ENCODE measurements at regions not wholly inside any gene's neighbourhood (a gene's known extent, or its start where the extent isn't known, plus 50 kb on each side); places are given as distances from the start of the nearest gene placed in this dataset.

DNA sequence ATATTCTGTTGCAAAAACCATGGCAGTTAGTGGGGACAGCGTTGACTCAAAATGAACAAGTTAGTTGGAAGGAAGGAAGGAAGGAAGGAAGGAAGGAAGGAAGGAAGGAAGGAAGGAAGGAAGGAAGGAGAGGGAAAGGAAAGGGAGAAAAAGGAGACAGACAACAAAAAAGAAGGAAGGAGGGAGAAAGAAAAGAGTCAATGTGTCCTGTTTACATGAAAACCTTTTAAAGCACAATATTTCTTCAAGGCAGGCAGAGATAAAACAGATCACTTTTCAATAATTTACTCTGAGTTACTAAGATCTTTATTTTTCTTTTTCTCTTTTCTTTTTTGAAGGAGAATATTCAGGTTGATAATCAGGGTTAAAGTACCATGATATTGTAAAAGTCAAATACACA is 99.4 kb downstream of the CCER1 start:
- H3K27me3 ChIP-seq: no peaks in the 10 kb centered on the region
- intact Hi-C loops (cut with DNase I; ENCODE audit: low total_unique reads): no loop called here
- no peak overlapping the region for H3K27ac ChIP-seq
- H3K4me3 ChIP-seq: no peak overlapping the region
- no peak for DNase-seq
- 59 to 89% (median 76%) methylated on average over 1 of the region's 1 CpG for WGBS, 5 donors
- no peaks in the 10 kb centered on the region for H3K36me3 ChIP-seq
- TF ChIP-seq POLR2A (IDR thresholded peaks at IDR 0.05): no peak
- TF ChIP-seq, protein P1, sequence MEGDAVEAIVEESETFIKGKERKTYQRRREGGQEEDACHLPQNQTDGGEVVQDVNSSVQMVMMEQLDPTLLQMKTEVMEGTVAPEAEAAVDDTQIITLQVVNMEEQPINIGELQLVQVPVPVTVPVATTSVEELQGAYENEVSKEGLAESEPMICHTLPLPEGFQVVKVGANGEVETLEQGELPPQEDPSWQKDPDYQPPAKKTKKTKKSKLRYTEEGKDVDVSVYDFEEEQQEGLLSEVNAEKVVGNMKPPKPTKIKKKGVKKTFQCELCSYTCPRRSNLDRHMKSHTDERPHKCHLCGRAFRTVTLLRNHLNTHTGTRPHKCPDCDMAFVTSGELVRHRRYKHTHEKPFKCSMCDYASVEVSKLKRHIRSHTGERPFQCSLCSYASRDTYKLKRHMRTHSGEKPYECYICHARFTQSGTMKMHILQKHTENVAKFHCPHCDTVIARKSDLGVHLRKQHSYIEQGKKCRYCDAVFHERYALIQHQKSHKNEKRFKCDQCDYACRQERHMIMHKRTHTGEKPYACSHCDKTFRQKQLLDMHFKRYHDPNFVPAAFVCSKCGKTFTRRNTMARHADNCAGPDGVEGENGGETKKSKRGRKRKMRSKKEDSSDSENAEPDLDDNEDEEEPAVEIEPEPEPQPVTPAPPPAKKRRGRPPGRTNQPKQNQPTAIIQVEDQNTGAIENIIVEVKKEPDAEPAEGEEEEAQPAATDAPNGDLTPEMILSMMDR (IDR thresholded peaks at IDR 0.05): no peak
- TF ChIP-seq POLR2AphosphoS5 (IDR thresholded peaks at IDR 0.05): no peak
- TF ChIP-seq EP300 (IDR thresholded peaks at IDR 0.05): no peak
- H3K9me3 ChIP-seq: no peaks in the 10 kb centered on the region
- H3K4me1 ChIP-seq: peaks cover 0 to 10% (median 2%) of the 10 kb centered on the region in 4 donors

DNA sequence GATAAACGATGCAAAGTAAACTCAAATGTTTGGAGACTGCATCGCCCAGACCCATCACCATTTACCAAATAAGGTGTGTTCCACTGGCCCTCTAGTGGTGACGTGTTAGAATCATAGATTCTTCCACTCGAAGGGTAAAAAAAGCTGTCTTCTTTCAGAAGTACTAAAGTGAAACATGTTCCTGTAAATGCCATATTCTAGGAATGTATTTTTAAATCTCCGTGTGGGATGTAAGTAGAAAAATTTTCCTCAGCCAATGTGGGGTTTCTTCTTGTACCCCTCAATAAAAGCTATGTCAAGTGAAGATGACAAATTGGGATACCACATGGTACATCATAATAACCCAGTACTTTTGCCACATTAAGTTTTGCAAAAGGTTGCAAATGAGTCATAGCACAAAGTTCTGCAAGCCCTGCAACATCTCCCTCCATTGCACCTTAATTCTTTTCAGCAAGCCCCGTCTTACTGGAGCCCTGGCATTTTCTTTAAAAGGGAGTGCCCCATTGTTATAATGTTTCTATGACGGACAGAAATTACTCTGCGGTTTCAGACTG is 100.8 kb downstream of the CCER1 start:
- WGBS, 5 donors: 22 to 28% (median 23%) methylated on average over 8 of the region's 8 CpGs
- Histone ChIP-seq H3K4me3 (no peak overlapping the region), H3K9me3 (no peaks in the 10 kb centered on the region), H3K4me1 (peaks cover 0 to 10% (median 2%) of the 10 kb centered on the region in 4 donors), H3K36me3 (no peaks in the 10 kb centered on the region), H3K27me3 (no peaks in the 10 kb centered on the region), H3K27ac (no peak overlapping the region)
- intact Hi-C loops (cut with DNase I; ENCODE audit: low total_unique reads): no loop called here
- peak in 1 of 2 donors; percentile 77 for DNase-seq
- TF ChIP-seq POLR2A (IDR thresholded peaks at IDR 0.05) (no peak), EP300 (IDR thresholded peaks at IDR 0.05) (no peak), POLR2AphosphoS5 (IDR thresholded peaks at IDR 0.05) (no peak)
- TF ChIP-seq, protein P1 (IDR thresholded peaks at IDR 0.05): peak in 5 of 7 experiments; percentile 20 to 72 (median 39)

DNA sequence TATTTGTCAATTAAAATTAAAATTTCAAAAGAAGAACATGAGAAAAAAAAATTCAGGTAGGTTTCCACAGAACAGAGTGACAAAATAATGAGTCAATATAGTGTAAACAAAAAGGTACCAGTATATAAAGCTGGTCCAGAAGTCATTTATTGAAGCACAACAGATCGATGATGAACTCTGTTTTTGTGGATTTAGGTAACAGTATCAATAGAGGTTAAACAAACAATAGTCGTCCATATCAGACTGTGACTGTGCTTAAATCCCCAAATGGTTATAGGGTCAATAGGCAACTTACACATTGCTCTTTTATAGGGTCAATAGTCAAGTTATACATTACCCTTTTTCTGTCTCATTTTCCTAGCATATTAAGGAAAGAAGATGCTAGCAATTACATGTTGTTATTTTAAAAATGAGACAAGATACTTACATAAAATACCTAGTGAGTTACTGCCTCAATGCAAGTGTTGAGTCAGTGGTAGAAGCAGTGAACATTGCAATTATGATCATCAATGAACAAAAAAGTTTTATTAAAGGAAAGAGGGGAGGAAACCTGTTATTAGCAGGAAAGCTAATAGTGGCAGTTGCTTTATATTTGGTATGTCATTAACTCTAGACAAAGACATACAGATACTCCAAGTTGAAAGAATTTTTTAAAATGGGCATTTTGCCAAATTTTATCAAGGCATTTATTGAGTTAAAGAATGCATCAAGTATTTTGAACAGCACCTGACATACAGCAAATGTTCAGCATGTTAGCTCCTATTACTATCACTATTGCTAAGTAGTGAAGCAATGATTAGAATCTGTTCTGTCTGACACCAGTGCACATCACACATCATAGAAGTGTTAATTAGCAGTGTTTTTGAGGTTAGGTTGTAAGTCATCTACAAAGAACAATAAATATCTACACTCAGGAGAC is 102.9 kb downstream of the CCER1 start:
- intact Hi-C loops (cut with DNase I; ENCODE audit: low total_unique reads): no loop called here
- Histone ChIP-seq H3K36me3 (no peaks in the 10 kb centered on the region), H3K4me3 (no peak overlapping the region), H3K9me3 (no peaks in the 10 kb centered on the region), H3K27me3 (no peaks in the 10 kb centered on the region), H3K27ac (no peak overlapping the region), H3K4me1 (no peaks in the 10 kb centered on the region)
- TF ChIP-seq EP300 (IDR thresholded peaks at IDR 0.05) (no peak), POLR2AphosphoS5 (IDR thresholded peaks at IDR 0.05) (no peak), POLR2A (IDR thresholded peaks at IDR 0.05) (no peak)
- TF ChIP-seq, protein P1 (IDR thresholded peaks at IDR 0.05): no peak
- DNase-seq: no peak
- WGBS, 5 donors: 22 to 61% (median 40%) methylated on average over 2 of the region's 2 CpGs

DNA sequence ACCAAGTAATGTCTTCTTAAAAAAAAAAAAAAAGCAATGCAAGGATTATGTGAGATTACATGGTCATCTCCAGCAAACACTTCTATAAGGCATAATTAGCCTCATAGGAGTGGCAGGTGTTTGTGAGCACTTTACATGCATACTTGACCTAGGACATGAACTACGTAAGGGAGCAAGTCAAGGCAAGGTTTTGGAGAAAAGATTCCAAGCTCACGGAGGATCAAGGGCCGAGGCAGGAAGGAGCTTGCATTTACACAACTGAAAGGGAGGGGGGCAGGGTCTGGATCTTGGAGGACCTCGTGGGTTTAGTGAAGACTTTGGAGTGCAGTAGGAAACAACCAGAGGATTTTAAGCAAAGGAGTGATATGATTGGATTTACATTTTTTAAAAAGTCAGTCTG is 112.5 kb downstream of the CCER1 start:
- Histone ChIP-seq H3K27ac (no peak overlapping the region), H3K4me3 (no peak overlapping the region), H3K27me3 (no peaks in the 10 kb centered on the region), H3K4me1 (no peaks in the 10 kb centered on the region), H3K9me3 (no peaks in the 10 kb centered on the region), H3K36me3 (no peaks in the 10 kb centered on the region)
- WGBS, 5 donors: 43 to 57% (median 46%) methylated on average over 4 of the region's 4 CpGs
- TF ChIP-seq EP300 (IDR thresholded peaks at IDR 0.05): no peak
- TF ChIP-seq, protein P1 (IDR thresholded peaks at IDR 0.05): no peak
- TF ChIP-seq POLR2A (IDR thresholded peaks at IDR 0.05): no peak
- TF ChIP-seq POLR2AphosphoS5 (IDR thresholded peaks at IDR 0.05): no peak
- intact Hi-C loops (cut with DNase I; ENCODE audit: low total_unique reads): no loop called here
- DNase-seq: no peak

Measured in stomach (tissue), 8 donors.